HFFc6 (cell line): ENCODE measurements at regions not wholly inside any gene's neighbourhood (a gene's known extent, or its start where the extent isn't known, plus 50 kb on each side); places are given as distances from the start of the nearest gene placed in this dataset.

Source experiments
- DNase-seq: peaks from one replicate; pipeline ENCODE4 v3.0.0-alpha.2; 2018
- H3K27ac Mint-ChIP-seq: 2 replicates; pipeline ENCODE4 v1.8.0; 2020; ENCODE audit warnings: mild to moderate bottlenecking, mixed read lengths
- H3K27me3 Mint-ChIP-seq: 2 replicates; pipeline ENCODE4 v1.8.0; 2021; ENCODE audit warnings: mild to moderate bottlenecking, moderate library complexity, mixed read lengths; ENCODE audit not compliant: insufficient read depth
- H3K36me3 Mint-ChIP-seq: 2 replicates; pipeline ENCODE4 v1.8.0; 2021; ENCODE audit warnings: low read depth, mixed read lengths
- H3K4me1 Mint-ChIP-seq: 2 replicates; pipeline ENCODE4 v1.8.0; 2020; ENCODE audit warnings: low read depth, mixed read lengths
- H3K4me3 Mint-ChIP-seq: 2 replicates; pipeline ENCODE4 v1.8.0; 2020; ENCODE audit warnings: mild to moderate bottlenecking, moderate library complexity, mixed read lengths
- H3K9me3 Mint-ChIP-seq: 2 replicates; pipeline ENCODE4 v1.8.0; 2020; ENCODE audit warnings: mild to moderate bottlenecking, mixed read lengths
- CTCF ChIP-seq: fragments of 200-600 bp; sonication (generic); IDR thresholded peaks from 2 replicates; pipeline ENCODE4 v1.5.0; 2021; ENCODE audit warnings: antibody characterized with exemption, mild to moderate bottlenecking

- no peaks in the 10 kb centered on the region; the same call in 1 of the 2 replicates for H3K27me3 Mint-ChIP-seq
- H3K4me3 Mint-ChIP-seq = peak overlapping the region; percentile 72
- H3K27ac Mint-ChIP-seq = peak overlapping the region; percentile 84
- DNase-seq = peak; percentile 96
- H3K4me1 Mint-ChIP-seq = peaks cover 59% of the 10 kb centered on the region
- no peak for TF ChIP-seq CTCF
- no peaks in the 10 kb centered on the region for H3K9me3 Mint-ChIP-seq
- no peaks in the 10 kb centered on the region for H3K36me3 Mint-ChIP-seq
Measured at GRCh38 chr7:132065193-132065988, 509.0 kb upstream of the PODXL start.

- H3K27me3 Mint-ChIP-seq = peaks cover 1% of the 10 kb centered on the region; the same call in 1 of the 2 replicates
- H3K36me3 Mint-ChIP-seq = no peaks in the 10 kb centered on the region
- peaks cover 59% of the 10 kb centered on the region for H3K4me1 Mint-ChIP-seq
- no peak for DNase-seq
- TF ChIP-seq CTCF = no peak
- H3K4me3 Mint-ChIP-seq = no peak overlapping the region
- no peaks in the 10 kb centered on the region for H3K9me3 Mint-ChIP-seq
- H3K27ac Mint-ChIP-seq = no peak overlapping the region
Measured at GRCh38 chr7:132063800-132064199, 507.4 kb upstream of the PODXL start.

GRCh38 chr7:132061937-132062336 is 505.5 kb upstream of the PODXL start:
- Mint-ChIP-seq H3K27ac (no peak overlapping the region), H3K36me3 (no peaks in the 10 kb centered on the region)
- peak; percentile 23 for DNase-seq

GRCh38 chr7:132059141-132059540 is 502.7 kb upstream of the PODXL start:
- peaks cover 6% of the 10 kb centered on the region for H3K27me3 Mint-ChIP-seq
- no peak for DNase-seq
- H3K36me3 Mint-ChIP-seq = no peaks in the 10 kb centered on the region
- no peaks in the 10 kb centered on the region; the same call in 1 of the 2 replicates for H3K9me3 Mint-ChIP-seq
- TF ChIP-seq CTCF = no peak
- H3K4me3 Mint-ChIP-seq = no peak overlapping the region
- H3K27ac Mint-ChIP-seq = no peak overlapping the region
- H3K4me1 Mint-ChIP-seq = peaks cover 14% of the 10 kb centered on the region

More at GRCh38 chr7:132061937-132062336, 505.5 kb upstream of the PODXL start:
- Mint-ChIP-seq H3K4me3 (no peak overlapping the region), H3K27me3 (peaks cover 1% of the 10 kb centered on the region; the same call in 1 of the 2 replicates), H3K4me1 (peaks cover 42% of the 10 kb centered on the region), H3K9me3 (no peaks in the 10 kb centered on the region; the same call in 1 of the 2 replicates)
- TF ChIP-seq CTCF = no peak

- no peak for DNase-seq
- Mint-ChIP-seq H3K27ac (no peak overlapping the region), H3K4me1 (no peaks in the 10 kb centered on the region), H3K4me3 (no peak overlapping the region), H3K27me3 (peaks cover 13% of the 10 kb centered on the region), H3K9me3 (no peaks in the 10 kb centered on the region; the same call in 1 of the 2 replicates), H3K36me3 (no peaks in the 10 kb centered on the region)
- no peak for TF ChIP-seq CTCF
Measured at GRCh38 chr7:132055336-132056120, 499.1 kb upstream of the PODXL start.
